ENCODE measurements at regions not wholly inside any gene's neighbourhood (a gene's known extent, or its start where the extent isn't known, plus 50 kb on each side); places are given as distances from the start of the nearest gene placed in this dataset.

DNA sequence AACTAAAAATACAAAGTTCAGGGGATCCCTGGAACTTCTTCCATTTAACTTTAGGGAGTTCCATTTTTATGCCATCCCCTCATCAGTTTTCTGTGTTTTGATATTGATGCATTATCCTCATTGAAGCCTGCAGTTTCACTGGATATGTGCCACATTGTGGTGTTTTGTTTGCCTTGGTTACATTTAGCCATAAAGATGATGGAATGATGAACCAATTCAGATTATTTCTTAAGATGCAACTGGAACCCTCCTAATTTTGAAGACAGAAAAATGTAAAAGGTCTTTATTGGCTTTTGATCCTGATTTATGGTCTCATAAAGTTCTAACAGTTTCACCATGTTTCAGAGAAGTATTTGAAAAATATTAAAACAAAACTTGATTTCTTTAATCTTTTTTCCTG, 314.2 kb upstream of the KLF6 start:
- Histone ChIP-seq H2AFZ (ENCODE audit: low read length) (no peak overlapping the region), H3K79me2 (ENCODE audit: low read length) (no peaks in the 10 kb centered on the region), H3F3A (ENCODE audit: low read length, unreplicated experiment) (no peaks in the 10 kb centered on the region), H3K9ac (ENCODE audit: low read length) (no peak overlapping the region), H3K9me2 (replicated peaks; ENCODE audit: low read length) (no peaks in the 10 kb centered on the region), H3K9me3 (ENCODE audit: low read length) (no peaks in the 10 kb centered on the region), H3K27ac (ENCODE audit: low read length) (no peak overlapping the region), H4K20me1 (ENCODE audit: low read length) (no peaks in the 10 kb centered on the region), H3K4me1 (ENCODE audit: insufficient read depth, low read length) (0 out of 2 replicates have a peak, but pooled peaks cover 10% of the 10 kb centered on the region), H3K4me2 (ENCODE audit: low read length) (no peak overlapping the region), H3K27me3 (ENCODE audit: low read length) (no peaks in the 10 kb centered on the region), H3K36me3 (ENCODE audit: low read depth, low read length) (no peaks in the 10 kb centered on the region), H3K4me3 (ENCODE audit: low read length) (no peak overlapping the region)
- no peak for TF ChIP-seq EZH2phosphoT487 (IDR thresholded peaks at IDR 0.05; ENCODE audit: borderline replicate concordance, low read length)
- no peak for TF ChIP-seq EZH2 (IDR thresholded peaks at IDR 0.05; ENCODE audit: low read length, unreplicated experiment)
- TF ChIP-seq, protein P1, sequence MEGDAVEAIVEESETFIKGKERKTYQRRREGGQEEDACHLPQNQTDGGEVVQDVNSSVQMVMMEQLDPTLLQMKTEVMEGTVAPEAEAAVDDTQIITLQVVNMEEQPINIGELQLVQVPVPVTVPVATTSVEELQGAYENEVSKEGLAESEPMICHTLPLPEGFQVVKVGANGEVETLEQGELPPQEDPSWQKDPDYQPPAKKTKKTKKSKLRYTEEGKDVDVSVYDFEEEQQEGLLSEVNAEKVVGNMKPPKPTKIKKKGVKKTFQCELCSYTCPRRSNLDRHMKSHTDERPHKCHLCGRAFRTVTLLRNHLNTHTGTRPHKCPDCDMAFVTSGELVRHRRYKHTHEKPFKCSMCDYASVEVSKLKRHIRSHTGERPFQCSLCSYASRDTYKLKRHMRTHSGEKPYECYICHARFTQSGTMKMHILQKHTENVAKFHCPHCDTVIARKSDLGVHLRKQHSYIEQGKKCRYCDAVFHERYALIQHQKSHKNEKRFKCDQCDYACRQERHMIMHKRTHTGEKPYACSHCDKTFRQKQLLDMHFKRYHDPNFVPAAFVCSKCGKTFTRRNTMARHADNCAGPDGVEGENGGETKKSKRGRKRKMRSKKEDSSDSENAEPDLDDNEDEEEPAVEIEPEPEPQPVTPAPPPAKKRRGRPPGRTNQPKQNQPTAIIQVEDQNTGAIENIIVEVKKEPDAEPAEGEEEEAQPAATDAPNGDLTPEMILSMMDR (conservative IDR thresholded peaks at IDR 0.05; ENCODE audit: low read depth, low read length): no peak
- ATAC-seq (no peak), DNase-seq (peak; percentile 1)
- CTCF ChIA-PET: no interaction called here
- intact Hi-C loops (cut with micrococcal nuclease): no loop called here
- BruUV-seq (replicated peaks): no TSS peak
- POLR2A ChIA-PET (ENCODE audit: unreplicated experiment): no interaction called here

DNA sequence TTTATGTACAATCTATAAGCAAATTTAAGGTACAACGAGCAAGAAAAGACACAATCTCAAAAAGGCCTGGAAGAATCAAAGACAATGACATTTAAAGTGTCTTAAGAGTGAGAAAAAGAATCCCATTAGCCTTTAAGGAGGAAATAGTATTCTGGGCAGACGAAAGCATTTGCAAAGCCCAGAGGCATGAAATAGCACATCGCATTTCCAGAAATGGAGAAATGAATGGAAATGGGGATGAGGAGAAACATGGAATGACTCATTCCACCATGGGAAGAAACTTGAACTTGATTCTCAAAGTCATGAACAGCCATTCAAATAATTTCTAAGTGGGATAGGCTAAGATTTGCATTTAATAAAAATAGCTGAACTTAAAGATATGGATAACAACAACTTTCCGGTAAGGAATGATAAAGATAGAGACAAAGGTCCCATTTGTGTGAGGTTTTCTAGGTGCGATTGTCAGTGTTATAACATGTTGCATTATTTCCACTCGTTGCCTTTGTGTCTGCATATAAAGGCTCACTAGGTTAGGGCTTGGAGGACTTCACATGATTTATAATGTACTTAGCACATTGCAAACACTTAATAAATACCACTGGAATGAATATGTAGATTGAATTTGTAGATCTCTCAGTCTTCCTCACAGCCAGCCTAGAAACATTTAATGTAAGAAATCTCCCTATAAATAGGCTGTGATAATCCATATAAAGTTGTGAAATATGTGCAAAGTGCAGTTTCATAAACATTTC, 310.3 kb upstream of the KLF6 start:
- ATAC-seq (no peak), DNase-seq (no peak)
- H3K9me3 ChIP-seq (ENCODE audit: low read length): no peaks in the 10 kb centered on the region
- H3K27ac ChIP-seq (ENCODE audit: low read length): no peak overlapping the region
- ChIA-PET POLR2A (ENCODE audit: unreplicated experiment) (no interaction called here), CTCF (no interaction called here)
- no peaks in the 10 kb centered on the region for H3K4me1 ChIP-seq (ENCODE audit: insufficient read depth, low read length)
- no TSS peak for BruUV-seq (replicated peaks)
- no peaks in the 10 kb centered on the region for H3K79me2 ChIP-seq (ENCODE audit: low read length)
- H3K9me2 ChIP-seq (replicated peaks; ENCODE audit: low read length): no peaks in the 10 kb centered on the region
- H3K4me2 ChIP-seq (ENCODE audit: low read length): no peak overlapping the region
- no peaks in the 10 kb centered on the region for H4K20me1 ChIP-seq (ENCODE audit: low read length)
- no peak overlapping the region for H3K4me3 ChIP-seq (ENCODE audit: low read length)
- H3K9ac ChIP-seq (ENCODE audit: low read length): no peak overlapping the region
- intact Hi-C loops (cut with micrococcal nuclease): no loop called here
- H3K27me3 ChIP-seq (ENCODE audit: low read length): no peaks in the 10 kb centered on the region
- TF ChIP-seq EZH2 (IDR thresholded peaks at IDR 0.05; ENCODE audit: low read length, unreplicated experiment) (no peak), EZH2phosphoT487 (IDR thresholded peaks at IDR 0.05; ENCODE audit: borderline replicate concordance, low read length) (no peak)
- TF ChIP-seq, protein P1 (conservative IDR thresholded peaks at IDR 0.05; ENCODE audit: low read depth, low read length): no peak
- H3K36me3 ChIP-seq (ENCODE audit: low read depth, low read length): no peaks in the 10 kb centered on the region
- no peaks in the 10 kb centered on the region for H3F3A ChIP-seq (ENCODE audit: low read length, unreplicated experiment)
- H2AFZ ChIP-seq (ENCODE audit: low read length): no peak overlapping the region

DNA sequence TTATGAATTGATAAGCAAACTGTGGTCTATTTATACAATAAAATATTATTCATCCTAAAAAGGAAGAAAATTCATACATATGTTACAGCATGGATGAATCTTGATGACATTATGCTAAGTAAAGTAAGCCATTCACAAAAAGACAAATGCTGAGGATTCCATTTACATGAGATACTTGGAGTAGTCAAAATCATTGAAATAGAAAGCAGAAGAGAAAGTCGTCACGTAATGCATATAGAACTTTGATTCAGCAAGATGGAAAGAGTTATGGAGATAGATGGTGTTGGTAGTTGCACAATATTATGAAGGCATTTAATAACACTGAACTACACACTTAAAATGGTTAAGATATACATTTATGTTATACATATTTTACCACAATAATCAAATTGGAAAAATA, 309.7 kb upstream of the KLF6 start:
- Histone ChIP-seq H3K27me3 (ENCODE audit: low read length) (no peaks in the 10 kb centered on the region), H3F3A (ENCODE audit: low read length, unreplicated experiment) (no peaks in the 10 kb centered on the region), H4K20me1 (ENCODE audit: low read length) (no peaks in the 10 kb centered on the region), H3K9ac (ENCODE audit: low read length) (no peak overlapping the region), H3K4me3 (ENCODE audit: low read length) (no peak overlapping the region), H3K36me3 (ENCODE audit: low read depth, low read length) (no peaks in the 10 kb centered on the region), H3K9me3 (ENCODE audit: low read length) (no peaks in the 10 kb centered on the region), H3K4me2 (ENCODE audit: low read length) (no peak overlapping the region), H2AFZ (ENCODE audit: low read length) (no peak overlapping the region), H3K4me1 (ENCODE audit: insufficient read depth, low read length) (no peaks in the 10 kb centered on the region), H3K9me2 (replicated peaks; ENCODE audit: low read length) (no peaks in the 10 kb centered on the region), H3K79me2 (ENCODE audit: low read length) (no peaks in the 10 kb centered on the region), H3K27ac (ENCODE audit: low read length) (no peak overlapping the region)
- no peak for TF ChIP-seq EZH2phosphoT487 (IDR thresholded peaks at IDR 0.05; ENCODE audit: borderline replicate concordance, low read length)
- BruUV-seq (replicated peaks): no TSS peak
- intact Hi-C loops (cut with micrococcal nuclease): no loop called here
- CTCF ChIA-PET: no interaction called here
- no peak for ATAC-seq
- POLR2A ChIA-PET (ENCODE audit: unreplicated experiment): no interaction called here
- DNase-seq: no peak

Data from PC-3 (cell line).